Right atrium auricular region (tissue), 2 donors: ENCODE measurements at regions not wholly inside any gene's neighbourhood (a gene's known extent, or its start where the extent isn't known, plus 50 kb on each side); places are given as distances from the start of the nearest gene placed in this dataset.

Source experiments
- DNase-seq: peaks from one replicate; pipeline ENCODE4 v3.0.0-alpha.2; 2019; ENCODE audit warnings: low spot score
- H3K27ac ChIP-seq, 2 donors: fragments of 200-600 bp; sonication (generic); 1 replicate in 1 of 2; 2 replicates in 1 of 2; pipeline ENCODE4 v1.5.1; 2016 to 2019
- H3K27me3 ChIP-seq, 2 donors: fragments of 200-600 bp; sonication (generic); one replicate each; pipeline versions ENCODE4 v1.5.1 to v1.6.0; 2017 to 2019
- H3K36me3 ChIP-seq: fragments of 200-600 bp; sonication (generic); one replicate; pipeline ENCODE4 v1.5.1; 2016
- H3K4me1 ChIP-seq, 2 donors: fragments of 200-600 bp; sonication (generic); one replicate each; pipeline versions ENCODE4 v1.5.1 to v1.6.0; 2017 to 2019
- H3K4me3 ChIP-seq, 2 donors: fragments of 200-600 bp; sonication (generic); 1 replicate in 1 of 2; 2 replicates in 1 of 2; pipeline ENCODE4 v1.5.1; 2017 to 2019; ENCODE audit warnings: mild to moderate bottlenecking in 1 of 2, moderate library complexity in 1 of 2
- H3K9me3 ChIP-seq, 2 donors: fragments of 200-600 bp; sonication (generic); one replicate each; pipeline ENCODE4 v1.5.1; 2019
- TF ChIP-seq, protein P1 (sequence below), 2 donors: fragments of 200-600 bp; sonication (generic); IDR thresholded peaks; one replicate each; pipeline ENCODE4 v1.5.1; 2019; ENCODE audit warnings: antibody characterized with exemption in 2 of 2

DNA sequence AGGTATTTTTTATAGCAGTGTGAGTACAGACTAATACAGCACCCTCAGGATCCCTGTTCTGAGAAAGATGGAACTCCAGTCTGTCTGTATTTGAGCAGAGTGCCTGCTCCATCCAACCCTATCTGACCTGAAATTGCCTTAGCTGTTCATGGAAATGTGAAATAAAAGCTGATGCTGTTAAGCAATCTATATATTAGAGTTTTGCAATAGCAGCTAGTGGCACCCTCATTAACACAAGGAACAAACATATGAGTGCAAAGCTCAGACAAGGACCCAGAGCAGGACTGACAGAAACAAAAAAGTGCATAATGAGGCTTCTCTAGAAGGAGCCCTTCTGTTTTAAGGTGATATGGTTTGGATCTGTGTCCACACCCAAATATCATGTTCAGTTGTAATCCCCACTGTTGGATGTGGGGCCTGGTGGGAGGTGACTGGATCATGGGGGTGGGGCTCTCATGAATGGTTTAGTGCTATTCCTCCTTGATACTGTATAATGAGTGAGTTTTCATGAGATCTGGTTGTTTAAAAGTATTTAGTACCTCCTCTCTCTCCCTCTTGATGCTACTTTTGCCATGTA, 272.9 kb upstream of the KLF3 start:
- H3K4me1 ChIP-seq, result peaks cover 0 to 18% of the 10 kb centered on the region in 2 donors
- H3K9me3 ChIP-seq, result peaks cover 0 to 9% of the 10 kb centered on the region in 2 donors
- TF ChIP-seq, protein P1, sequence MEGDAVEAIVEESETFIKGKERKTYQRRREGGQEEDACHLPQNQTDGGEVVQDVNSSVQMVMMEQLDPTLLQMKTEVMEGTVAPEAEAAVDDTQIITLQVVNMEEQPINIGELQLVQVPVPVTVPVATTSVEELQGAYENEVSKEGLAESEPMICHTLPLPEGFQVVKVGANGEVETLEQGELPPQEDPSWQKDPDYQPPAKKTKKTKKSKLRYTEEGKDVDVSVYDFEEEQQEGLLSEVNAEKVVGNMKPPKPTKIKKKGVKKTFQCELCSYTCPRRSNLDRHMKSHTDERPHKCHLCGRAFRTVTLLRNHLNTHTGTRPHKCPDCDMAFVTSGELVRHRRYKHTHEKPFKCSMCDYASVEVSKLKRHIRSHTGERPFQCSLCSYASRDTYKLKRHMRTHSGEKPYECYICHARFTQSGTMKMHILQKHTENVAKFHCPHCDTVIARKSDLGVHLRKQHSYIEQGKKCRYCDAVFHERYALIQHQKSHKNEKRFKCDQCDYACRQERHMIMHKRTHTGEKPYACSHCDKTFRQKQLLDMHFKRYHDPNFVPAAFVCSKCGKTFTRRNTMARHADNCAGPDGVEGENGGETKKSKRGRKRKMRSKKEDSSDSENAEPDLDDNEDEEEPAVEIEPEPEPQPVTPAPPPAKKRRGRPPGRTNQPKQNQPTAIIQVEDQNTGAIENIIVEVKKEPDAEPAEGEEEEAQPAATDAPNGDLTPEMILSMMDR (IDR thresholded peaks at IDR 0.05), result no peak
- DNase-seq, result no peak
- no peaks in the 10 kb centered on the region for H3K36me3 ChIP-seq
- no peak overlapping the region for H3K27ac ChIP-seq
- no peak overlapping the region for H3K4me3 ChIP-seq
- H3K27me3 ChIP-seq, result no peaks in the 10 kb centered on the region

DNA sequence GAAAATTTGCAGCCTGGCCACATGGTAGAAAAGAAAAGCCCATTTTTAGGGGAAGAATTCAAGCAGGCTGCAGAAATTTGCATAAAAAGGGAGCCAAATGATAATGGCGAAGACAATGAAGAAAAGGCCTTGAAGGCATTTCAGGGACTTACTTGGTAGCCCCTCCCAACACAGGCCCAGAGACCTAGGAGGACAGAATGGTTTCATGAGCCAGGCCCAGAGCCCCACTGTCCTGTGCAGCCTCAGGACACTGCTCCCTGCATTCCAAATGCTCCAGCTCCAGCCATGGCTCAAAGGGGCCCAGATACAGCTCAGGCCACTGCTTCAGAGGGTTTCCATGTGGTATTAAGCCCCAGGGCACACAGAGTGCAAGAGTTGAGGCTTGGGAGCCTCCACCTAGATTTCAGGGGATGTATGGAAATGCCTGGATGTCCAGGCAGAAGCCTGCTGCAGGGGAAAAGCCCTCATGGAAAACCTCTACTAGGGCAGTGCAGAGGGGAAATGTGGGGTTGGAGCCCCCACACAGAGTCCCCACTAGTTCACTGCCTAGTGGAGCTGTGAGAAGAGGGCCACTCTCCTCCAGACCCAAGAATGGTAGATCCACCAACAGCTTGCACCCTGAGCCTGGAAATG, 271.7 kb upstream of the KLF3 start:
- Histone ChIP-seq H3K27ac (no peak overlapping the region), H3K9me3 (peaks cover 0 to 9% of the 10 kb centered on the region in 2 donors), H3K4me3 (no peak overlapping the region), H3K4me1 (peaks cover 0 to 6% of the 10 kb centered on the region in 2 donors), H3K27me3 (no peaks in the 10 kb centered on the region), H3K36me3 (no peaks in the 10 kb centered on the region)
- TF ChIP-seq, protein P1 (IDR thresholded peaks at IDR 0.05), result no peak
- DNase-seq, result no peak

DNA sequence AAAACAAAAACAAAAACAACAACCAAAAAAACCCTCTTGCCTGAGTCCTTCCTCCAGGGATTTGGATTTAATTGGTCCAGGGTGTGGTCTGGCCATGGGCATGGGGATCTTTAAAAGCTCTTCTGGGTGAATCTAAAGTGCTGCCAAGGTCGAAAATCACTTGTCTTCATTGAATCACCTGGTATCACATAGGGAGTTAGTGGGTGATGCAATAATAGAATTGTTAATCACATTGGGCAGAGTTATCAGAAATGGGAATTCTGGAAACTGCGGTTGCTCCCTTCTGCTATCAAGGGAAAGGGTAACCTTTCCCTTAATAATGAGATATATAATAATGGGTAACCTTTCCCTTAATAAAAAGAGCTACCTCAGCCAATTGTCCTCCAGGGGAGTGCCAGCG, 267.9 kb upstream of the KLF3 start:
- Histone ChIP-seq H3K4me1 (no peaks in the 10 kb centered on the region), H3K36me3 (no peaks in the 10 kb centered on the region), H3K27me3 (no peaks in the 10 kb centered on the region), H3K4me3 (no peak overlapping the region), H3K9me3 (peaks cover 0 to 9% of the 10 kb centered on the region in 2 donors), H3K27ac (no peak overlapping the region)
- DNase-seq, result no peak
- TF ChIP-seq, protein P1 (IDR thresholded peaks at IDR 0.05), result no peak

DNA sequence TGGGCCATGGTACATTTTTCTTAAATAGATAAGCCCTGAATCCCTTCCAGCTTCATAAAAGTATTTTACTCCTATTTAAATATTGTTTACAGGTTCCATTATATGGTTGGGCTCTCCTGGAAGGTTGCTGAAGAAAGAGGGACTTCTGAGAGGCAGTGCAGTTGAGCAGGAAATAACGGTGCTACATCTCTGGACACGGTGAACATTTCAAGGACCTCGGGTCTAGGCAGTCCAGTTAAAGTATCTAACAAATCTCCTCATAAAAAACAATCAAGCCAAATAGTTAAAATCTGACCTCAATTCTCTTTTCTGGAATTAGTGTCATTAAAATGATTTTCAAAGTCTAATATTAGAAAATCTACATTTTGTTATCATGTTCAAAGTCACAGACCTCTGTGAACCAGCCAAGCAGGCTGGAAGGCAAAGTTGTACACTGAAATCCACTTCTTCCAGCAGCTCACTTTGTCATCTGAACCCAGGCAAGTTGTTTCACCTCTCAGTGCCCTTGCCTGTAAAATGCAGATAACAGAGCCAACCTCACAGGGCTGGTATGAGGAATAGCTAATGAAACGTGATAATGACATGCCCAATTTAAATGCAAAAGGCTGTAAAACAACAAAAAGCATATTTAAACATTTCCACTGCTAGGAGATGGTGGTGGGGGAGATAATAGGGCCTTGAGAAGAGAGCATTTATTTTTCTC, 267.0 kb upstream of the KLF3 start:
- Histone ChIP-seq H3K27me3 (no peaks in the 10 kb centered on the region), H3K36me3 (no peaks in the 10 kb centered on the region), H3K27ac (peak overlapping the region in 1 of 2 donors; percentile 1), H3K9me3 (peaks cover 0 to 5% of the 10 kb centered on the region in 2 donors), H3K4me3 (no peak overlapping the region), H3K4me1 (no peaks in the 10 kb centered on the region)
- no peak for DNase-seq
- TF ChIP-seq, protein P1 (IDR thresholded peaks at IDR 0.05), result no peak

DNA sequence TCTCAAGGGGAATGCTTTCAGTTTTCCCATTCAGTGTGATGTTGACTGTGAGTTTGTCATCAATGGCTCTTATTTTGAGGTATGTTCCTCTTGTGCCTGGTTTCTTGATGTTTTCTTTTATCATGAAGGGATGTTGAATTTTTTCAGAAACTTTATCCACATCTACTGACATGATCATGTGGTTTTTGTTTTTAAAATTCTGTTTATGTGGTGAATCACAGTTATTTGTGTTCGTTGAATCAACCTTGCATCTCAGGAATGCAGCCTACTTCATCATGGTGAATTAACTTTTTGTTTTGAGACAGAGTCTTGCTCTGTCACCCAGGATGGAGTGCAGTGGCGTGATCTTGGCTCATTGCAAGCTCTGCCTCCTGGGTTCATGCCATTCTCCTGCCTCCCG, 263.1 kb upstream of the KLF3 start:
- Histone ChIP-seq H3K36me3 (no peaks in the 10 kb centered on the region), H3K4me3 (no peak overlapping the region), H3K27me3 (no peaks in the 10 kb centered on the region), H3K27ac (no peak overlapping the region), H3K4me1 (no peaks in the 10 kb centered on the region), H3K9me3 (no peaks in the 10 kb centered on the region)
- DNase-seq, result no peak
- TF ChIP-seq, protein P1 (IDR thresholded peaks at IDR 0.05), result no peak
